Activated CD8-positive, alpha-beta memory T cell treated with anti-CD3 and anti-CD28 coated beads, Interleukin-2, amount 10 ng/mL, durations not matched to agents 7 days and 5 days (primary cell): ENCODE measurements at regions not wholly inside any gene's neighbourhood (a gene's known extent, or its start where the extent isn't known, plus 50 kb on each side); places are given as distances from the start of the nearest gene placed in this dataset.

Experiments
- ATAC-seq: fragments of 150-1000 bp; cut with Tn5 transposase; one replicate; pipeline ENCODE4 v1.10.0; 2021; ENCODE audit warnings: moderate library complexity
- CTCF ChIA-PET: fragments of 350-600 bp; sonication (Branson Sonifier 250); formaldehyde crosslinking; loops from one replicate; lab custom pipeline; 2021; ENCODE audit warnings: antibody characterized with exemption; lab: Charles Lee
- DNase-seq: peaks from one replicate; pipeline ENCODE4 v3.0.0-alpha.2; 2020
- H3K27ac Mint-ChIP-seq: one replicate; pipeline ENCODE4 v1.8.0; 2021; ENCODE audit warnings: mild to moderate bottlenecking, mixed read lengths
- H3K27me3 Mint-ChIP-seq: one replicate; pipeline ENCODE4 v1.8.0; 2021; ENCODE audit warnings: mixed read lengths
- H3K36me3 Mint-ChIP-seq: one replicate; pipeline ENCODE4 v1.8.0; 2021; ENCODE audit warnings: mild to moderate bottlenecking, mixed read lengths
- H3K4me1 Mint-ChIP-seq: one replicate; pipeline ENCODE4 v1.8.0; 2021; ENCODE audit warnings: mixed read lengths
- H3K4me3 Mint-ChIP-seq: one replicate; pipeline ENCODE4 v1.8.0; 2021; ENCODE audit warnings: mild to moderate bottlenecking, moderate library complexity, mixed read lengths
- H3K9me3 Mint-ChIP-seq: one replicate; pipeline ENCODE4 v1.8.0; 2022; ENCODE audit warnings: low read depth, mixed read lengths

DNA sequence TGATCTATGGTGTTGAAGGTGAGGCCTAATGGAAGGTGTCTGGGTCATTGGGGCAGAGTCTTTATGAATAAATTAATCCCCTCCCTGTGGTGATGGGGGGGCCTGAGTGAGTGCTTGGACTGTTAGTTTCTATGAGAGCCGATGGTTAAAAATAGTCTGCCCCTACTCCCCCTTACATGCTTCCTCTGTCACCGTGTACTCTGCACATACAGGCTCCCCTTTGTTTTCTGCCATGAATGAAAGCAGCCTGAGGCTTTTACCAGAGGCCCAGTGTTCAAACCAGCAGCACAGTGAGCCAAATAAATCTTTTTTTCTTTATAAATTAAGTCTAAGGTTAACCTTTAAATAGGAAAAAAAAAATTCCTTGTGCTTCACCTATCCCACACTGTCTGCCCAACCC lies 657.0 kb downstream of the AMY1C start:
- no peaks in the 10 kb centered on the region for H3K27me3 Mint-ChIP-seq
- DNase-seq (no peak), ATAC-seq (no peak)
- no peak overlapping the region for H3K4me3 Mint-ChIP-seq
- peaks cover 14% of the 10 kb centered on the region for H3K9me3 Mint-ChIP-seq
- no peak overlapping the region for H3K27ac Mint-ChIP-seq
- CTCF ChIA-PET: no interaction called here
- H3K4me1 Mint-ChIP-seq: no peaks in the 10 kb centered on the region
- no peaks in the 10 kb centered on the region for H3K36me3 Mint-ChIP-seq

DNA sequence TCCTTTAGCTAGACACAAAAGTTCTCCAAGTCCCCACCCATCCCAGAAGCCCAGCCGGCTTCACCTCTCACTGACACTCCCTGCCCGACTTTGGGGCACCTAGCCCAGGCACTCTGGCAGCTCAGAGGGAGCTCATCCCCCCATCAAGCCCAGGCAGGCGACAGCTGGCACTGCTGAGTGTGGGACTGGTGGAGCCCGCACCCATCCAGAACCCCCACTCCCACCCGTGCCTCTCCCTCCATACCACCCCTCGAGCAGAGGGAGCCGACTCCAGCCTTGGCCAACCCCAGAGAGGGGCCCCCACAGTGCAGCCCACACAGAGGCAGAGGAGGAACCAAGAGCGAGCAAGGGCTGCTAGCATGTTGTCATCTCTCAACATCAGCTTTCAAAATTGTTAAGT lies 658.6 kb downstream of the AMY1C start:
- ATAC-seq (no peak), DNase-seq (no peak)
- Mint-ChIP-seq H3K36me3 (no peaks in the 10 kb centered on the region), H3K4me1 (no peaks in the 10 kb centered on the region), H3K27me3 (no peaks in the 10 kb centered on the region), H3K9me3 (peaks cover 10% of the 10 kb centered on the region), H3K4me3 (no peak overlapping the region), H3K27ac (no peak overlapping the region)
- CTCF ChIA-PET: no interaction called here

DNA sequence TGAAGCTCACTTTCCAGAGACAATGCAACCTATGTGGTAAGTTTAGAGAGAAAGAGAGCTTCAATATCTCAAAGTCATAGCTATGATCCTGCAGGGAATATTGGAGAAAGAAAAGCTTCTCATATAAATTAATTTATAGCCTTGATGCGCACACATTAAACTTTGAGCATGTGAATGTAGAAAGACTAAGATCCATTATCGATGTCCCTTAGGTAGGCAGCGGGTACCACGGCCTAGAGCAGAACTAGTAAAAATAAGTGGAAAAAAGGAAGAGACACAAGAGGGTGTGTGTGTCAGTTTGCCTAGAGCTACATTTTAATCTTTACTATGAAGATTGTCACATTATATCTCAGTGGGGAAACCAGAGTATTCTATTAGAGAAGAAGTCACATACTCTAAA lies 685.6 kb downstream of the AMY1C start:
- ATAC-seq: no peak
- Mint-ChIP-seq H3K9me3 (no peaks in the 10 kb centered on the region), H3K27ac (no peak overlapping the region), H3K4me1 (no peaks in the 10 kb centered on the region), H3K4me3 (no peak overlapping the region), H3K36me3 (no peaks in the 10 kb centered on the region), H3K27me3 (no peaks in the 10 kb centered on the region)
- CTCF ChIA-PET: no interaction called here
- no peak for DNase-seq

DNA sequence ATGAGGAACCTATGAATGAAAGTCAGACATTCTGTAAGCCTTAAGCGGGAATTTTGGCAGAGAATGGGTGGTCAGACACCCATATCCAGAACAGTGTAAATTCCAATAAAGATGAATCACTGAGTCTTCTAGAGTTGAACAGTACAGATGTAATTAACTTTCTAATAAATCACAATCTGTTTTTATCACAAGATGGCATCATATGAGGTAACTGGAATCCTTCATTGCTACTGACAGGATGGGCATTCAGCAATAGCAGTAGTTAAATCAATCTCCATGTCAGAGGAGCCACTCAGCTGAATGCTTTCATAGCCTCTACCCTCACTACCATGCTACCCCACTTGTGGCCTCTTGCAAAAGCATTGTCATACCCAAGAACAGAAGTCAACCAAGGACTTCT lies 690.3 kb downstream of the AMY1C start:
- ATAC-seq: no peak

DNA sequence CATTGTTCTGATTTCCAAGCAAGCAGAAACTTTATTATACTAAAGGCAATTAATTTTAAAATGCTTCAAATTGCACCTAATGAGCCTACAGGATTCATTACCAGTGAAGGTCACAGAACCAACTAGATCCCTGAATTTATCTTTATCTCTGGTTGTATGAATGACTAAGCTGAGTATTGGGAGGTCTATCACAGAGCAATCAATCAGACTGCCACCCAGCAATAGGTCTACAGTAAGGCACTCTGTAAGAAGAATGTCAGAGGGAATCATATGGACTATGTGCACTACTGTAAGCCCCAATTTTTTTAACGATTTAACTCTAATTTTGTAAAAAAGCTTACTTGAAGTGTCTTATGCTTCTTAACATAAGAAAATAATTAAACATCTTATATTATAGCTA lies 707.0 kb downstream of the AMY1C start:
- CTCF ChIA-PET: no interaction called here
- H3K4me3 Mint-ChIP-seq: no peak overlapping the region
- H3K27me3 Mint-ChIP-seq: no peaks in the 10 kb centered on the region
- H3K36me3 Mint-ChIP-seq: no peaks in the 10 kb centered on the region
- ATAC-seq (no peak), DNase-seq (no peak)
- no peak overlapping the region for H3K27ac Mint-ChIP-seq
- H3K4me1 Mint-ChIP-seq: no peaks in the 10 kb centered on the region
- H3K9me3 Mint-ChIP-seq: peaks cover 16% of the 10 kb centered on the region

More for the DNA sequence above, 690.3 kb downstream of the AMY1C start:
- H3K27ac Mint-ChIP-seq: no peak overlapping the region
- CTCF ChIA-PET: no interaction called here
- H3K4me3 Mint-ChIP-seq: no peak overlapping the region
- H3K9me3 Mint-ChIP-seq: peaks cover 4% of the 10 kb centered on the region
- H3K27me3 Mint-ChIP-seq: no peaks in the 10 kb centered on the region
- no peaks in the 10 kb centered on the region for H3K36me3 Mint-ChIP-seq
- no peak for DNase-seq
- no peaks in the 10 kb centered on the region for H3K4me1 Mint-ChIP-seq

DNA sequence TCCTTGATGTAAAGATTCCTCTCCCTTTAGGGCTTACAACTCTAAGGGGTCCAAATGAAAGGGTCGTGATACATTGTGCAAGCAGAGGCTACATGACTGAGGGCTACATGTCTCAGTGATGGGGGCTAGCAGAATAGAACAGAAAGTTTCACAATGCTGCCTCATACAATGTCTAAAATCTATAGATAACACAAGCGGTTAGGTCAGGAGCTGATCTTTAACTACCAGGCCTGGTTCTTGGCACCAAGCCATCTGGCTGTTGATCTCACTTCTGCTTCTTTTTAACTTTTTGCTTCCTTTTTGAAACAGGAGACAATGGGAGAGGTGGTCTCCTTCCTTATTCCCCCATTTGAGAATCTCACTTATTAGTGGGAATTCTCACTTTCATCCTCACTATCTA lies 710.2 kb downstream of the AMY1C start:
- DNase-seq (no peak), ATAC-seq (no peak)
- CTCF ChIA-PET: no interaction called here
- H3K27me3 Mint-ChIP-seq: no peaks in the 10 kb centered on the region
- no peaks in the 10 kb centered on the region for H3K36me3 Mint-ChIP-seq
- H3K4me3 Mint-ChIP-seq: no peak overlapping the region
- no peak overlapping the region for H3K27ac Mint-ChIP-seq
- peaks cover 19% of the 10 kb centered on the region for H3K9me3 Mint-ChIP-seq
- no peaks in the 10 kb centered on the region for H3K4me1 Mint-ChIP-seq

DNA sequence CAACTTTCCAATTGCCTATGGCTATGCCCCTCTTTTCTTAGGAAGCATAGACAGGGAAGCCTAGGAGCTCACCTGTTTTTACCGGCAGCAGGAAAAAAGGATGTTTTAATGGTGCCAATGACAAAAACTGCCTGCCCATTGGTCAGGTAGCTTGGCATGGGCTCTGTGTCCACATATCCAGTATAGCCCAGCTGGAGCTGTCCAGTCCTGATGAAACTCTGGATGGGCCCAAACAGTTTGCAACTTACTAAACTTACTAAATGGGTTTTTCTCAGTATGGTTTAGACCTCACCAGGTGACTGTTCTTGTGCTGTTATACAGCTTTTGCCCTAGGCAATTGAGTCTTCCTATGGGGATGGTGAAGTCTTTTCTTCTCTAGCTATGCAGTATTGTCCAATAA lies 711.2 kb downstream of the AMY1C start:
- peaks cover 19% of the 10 kb centered on the region for H3K9me3 Mint-ChIP-seq
- no peaks in the 10 kb centered on the region for H3K27me3 Mint-ChIP-seq
- H3K4me3 Mint-ChIP-seq: no peak overlapping the region
- H3K36me3 Mint-ChIP-seq: no peaks in the 10 kb centered on the region
- CTCF ChIA-PET: no interaction called here
- DNase-seq: no peak
- no peaks in the 10 kb centered on the region for H3K4me1 Mint-ChIP-seq
- no peak overlapping the region for H3K27ac Mint-ChIP-seq
- ATAC-seq: no peak

DNA sequence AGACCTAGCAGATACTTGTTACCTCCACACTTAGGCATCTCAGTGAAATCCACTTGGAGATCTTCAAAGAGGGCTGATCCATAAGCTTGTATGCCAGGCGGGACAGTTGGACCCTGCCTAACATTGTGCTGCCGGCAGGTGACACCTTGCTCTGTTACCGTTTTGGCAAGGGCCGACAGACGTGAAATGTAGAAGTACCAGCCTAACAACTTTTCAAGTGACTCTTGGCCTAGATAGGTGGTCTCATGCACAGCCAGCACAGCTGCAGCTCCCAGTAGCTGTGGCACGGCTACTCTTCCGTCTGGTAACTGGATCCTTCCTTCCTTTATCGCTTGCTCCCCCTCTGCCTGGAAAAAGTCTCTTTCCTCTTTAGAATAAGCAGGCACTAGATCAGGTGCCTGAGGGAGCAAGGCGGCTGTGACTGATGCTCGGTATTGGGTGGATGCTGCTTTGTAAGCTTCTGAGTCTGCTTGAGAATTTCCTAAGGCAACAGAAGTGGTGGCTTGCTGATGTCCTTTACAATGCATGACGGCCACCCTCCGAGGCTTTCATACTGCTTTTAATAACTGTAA lies 713.5 kb downstream of the AMY1C start:
- DNase-seq: no peak
- H3K27me3 Mint-ChIP-seq: no peaks in the 10 kb centered on the region
- CTCF ChIA-PET: no interaction called here
- H3K9me3 Mint-ChIP-seq: peaks cover 28% of the 10 kb centered on the region
- no peak overlapping the region for H3K27ac Mint-ChIP-seq
- no peak for ATAC-seq
- peaks cover 7% of the 10 kb centered on the region for H3K4me1 Mint-ChIP-seq
- H3K4me3 Mint-ChIP-seq: no peak overlapping the region
- no peaks in the 10 kb centered on the region for H3K36me3 Mint-ChIP-seq

DNA sequence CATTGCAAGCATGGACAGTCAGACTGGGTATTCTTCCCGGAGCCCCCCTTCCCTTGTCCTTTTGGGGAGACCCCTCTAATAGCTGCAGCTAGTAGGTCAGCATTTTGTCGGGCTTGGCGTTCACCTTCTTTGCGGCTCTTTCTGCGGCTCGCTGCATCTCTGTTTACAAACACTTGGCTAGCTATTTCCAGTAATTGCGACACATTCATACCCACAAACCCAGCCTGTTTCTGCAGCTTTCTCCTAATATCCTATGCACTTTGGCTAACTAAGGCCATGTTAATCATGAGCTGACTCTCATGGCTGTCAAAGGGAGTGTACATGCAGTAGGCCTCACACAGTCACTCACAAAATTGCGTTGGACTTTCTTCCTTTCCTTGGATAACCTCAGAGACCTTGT lies 716.4 kb downstream of the AMY1C start:
- ATAC-seq: no peak
- H3K27me3 Mint-ChIP-seq: no peaks in the 10 kb centered on the region
- peaks cover 15% of the 10 kb centered on the region for H3K9me3 Mint-ChIP-seq
- no peak overlapping the region for H3K27ac Mint-ChIP-seq
- H3K4me3 Mint-ChIP-seq: no peak overlapping the region
- peaks cover 7% of the 10 kb centered on the region for H3K4me1 Mint-ChIP-seq
- H3K36me3 Mint-ChIP-seq: no peaks in the 10 kb centered on the region
- CTCF ChIA-PET: interaction anchor here (0.9 kb wide), 1 partner anchor 556 kb away, joined by 3 read pairs; no protein-coding TSS in a partner anchor
- DNase-seq: no peak

DNA sequence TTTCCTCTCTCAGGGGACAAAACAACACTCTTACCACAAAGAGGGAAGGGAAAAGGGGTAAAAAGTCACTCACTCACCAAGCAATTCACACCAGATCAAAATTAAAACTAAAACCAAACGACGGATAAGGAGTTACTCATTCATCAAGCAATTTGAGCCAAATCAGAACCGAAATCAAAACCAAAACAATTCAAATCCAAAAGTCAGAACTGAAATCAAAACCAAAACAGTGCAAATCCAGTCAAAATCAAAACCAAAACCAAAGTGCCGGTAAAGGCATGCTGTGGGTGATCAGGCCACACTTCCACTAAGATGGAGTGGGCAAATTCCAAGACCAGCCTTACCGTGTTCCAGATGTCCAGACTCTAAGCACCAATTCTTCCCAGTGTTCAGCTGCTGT lies 717.9 kb downstream of the AMY1C start:
- peaks cover 7% of the 10 kb centered on the region for H3K4me1 Mint-ChIP-seq
- no peaks in the 10 kb centered on the region for H3K27me3 Mint-ChIP-seq
- ATAC-seq (peak; percentile 12), DNase-seq (no peak)
- H3K9me3 Mint-ChIP-seq: peaks cover 15% of the 10 kb centered on the region
- peak overlapping the region; percentile 63 for H3K27ac Mint-ChIP-seq
- CTCF ChIA-PET: no interaction called here
- peak overlapping the region; percentile 24 for H3K4me3 Mint-ChIP-seq
- no peaks in the 10 kb centered on the region for H3K36me3 Mint-ChIP-seq

DNA sequence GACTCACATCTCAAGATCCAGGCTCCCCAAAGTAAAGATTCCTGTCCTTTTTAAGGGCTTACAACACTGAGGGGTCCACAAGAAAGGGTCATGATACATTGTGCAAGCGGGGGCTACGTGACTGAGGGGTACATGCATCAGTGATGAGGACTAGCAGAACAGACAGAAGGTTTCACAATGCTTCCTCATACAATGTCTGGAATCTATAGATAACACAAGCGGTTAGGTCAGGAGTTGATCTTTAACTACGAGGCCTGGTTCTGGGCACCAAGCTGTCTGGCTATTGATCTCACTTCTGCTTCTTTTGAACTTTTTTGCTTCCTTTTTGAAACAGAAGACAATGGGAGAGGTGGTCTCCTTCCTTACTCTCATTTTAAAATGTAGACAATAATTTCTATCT lies 718.6 kb downstream of the AMY1C start:
- H3K4me3 Mint-ChIP-seq: no peak overlapping the region
- DNase-seq (no peak), ATAC-seq (no peak)
- CTCF ChIA-PET: no interaction called here
- peaks cover 12% of the 10 kb centered on the region for H3K9me3 Mint-ChIP-seq
- no peaks in the 10 kb centered on the region for H3K27me3 Mint-ChIP-seq
- no peaks in the 10 kb centered on the region for H3K36me3 Mint-ChIP-seq
- H3K4me1 Mint-ChIP-seq: peaks cover 7% of the 10 kb centered on the region
- H3K27ac Mint-ChIP-seq: no peak overlapping the region

DNA sequence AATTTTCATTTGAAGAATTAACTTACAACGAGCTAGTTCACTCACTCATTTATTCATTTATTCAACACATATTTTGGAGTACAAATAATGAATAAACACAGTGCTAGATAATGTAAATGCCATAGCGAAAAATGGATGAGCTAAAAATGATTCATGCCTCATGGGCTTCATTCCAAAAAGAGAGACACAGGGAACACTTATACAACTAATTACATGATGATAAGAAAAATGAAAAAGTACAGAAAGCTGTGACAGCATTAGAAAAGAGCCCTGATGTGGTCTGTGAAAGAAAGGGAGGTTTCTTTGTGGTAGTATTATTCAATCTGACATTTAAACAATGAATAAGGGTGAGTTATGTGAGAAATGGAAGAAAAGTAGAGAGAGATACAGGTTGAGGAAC lies 726.4 kb downstream of the AMY1C start:
- Mint-ChIP-seq H3K36me3 (no peaks in the 10 kb centered on the region), H3K4me1 (no peaks in the 10 kb centered on the region), H3K27me3 (no peaks in the 10 kb centered on the region), H3K4me3 (no peak overlapping the region), H3K27ac (no peak overlapping the region), H3K9me3 (peaks cover 4% of the 10 kb centered on the region)
- ATAC-seq: no peak
- DNase-seq: no peak
- CTCF ChIA-PET: no interaction called here

DNA sequence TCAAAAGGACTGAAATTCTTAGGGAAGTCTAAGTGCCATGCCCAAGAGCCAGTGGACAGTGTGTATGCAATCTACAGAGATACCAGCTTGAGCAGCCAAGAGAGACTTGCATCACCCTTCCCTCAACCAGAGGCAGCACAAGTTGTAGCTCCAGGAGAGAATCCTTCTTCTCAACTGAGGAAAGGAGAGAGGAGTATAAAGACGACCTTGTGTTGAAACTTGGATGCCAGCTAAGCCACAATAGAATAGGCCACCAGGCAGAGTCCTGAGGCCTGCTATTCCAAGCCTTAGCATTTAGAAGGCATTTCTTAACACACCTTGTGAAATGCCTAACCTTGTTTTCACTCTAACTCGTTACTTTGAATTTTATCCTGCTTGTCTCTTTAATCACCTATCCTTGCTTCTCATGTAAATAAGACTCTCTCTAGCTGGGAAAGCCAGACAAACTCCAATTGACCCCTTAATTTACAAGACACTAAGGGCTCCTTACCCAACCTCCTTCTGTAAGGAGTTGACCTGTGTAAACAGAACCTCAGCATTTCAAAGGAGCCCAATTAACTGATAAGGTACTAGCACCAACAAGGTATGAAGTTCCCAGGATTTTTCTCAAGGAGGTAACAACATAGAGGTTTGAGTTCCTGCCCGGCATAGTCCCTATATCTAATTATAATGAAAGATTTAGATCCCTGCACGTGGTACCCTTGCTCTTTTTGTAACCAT lies 738.8 kb downstream of the AMY1C start:
- CTCF ChIA-PET: no interaction called here
- no peaks in the 10 kb centered on the region for H3K36me3 Mint-ChIP-seq
- H3K9me3 Mint-ChIP-seq: peaks cover 2% of the 10 kb centered on the region
- DNase-seq (no peak), ATAC-seq (no peak)
- no peak overlapping the region for H3K27ac Mint-ChIP-seq
- H3K4me1 Mint-ChIP-seq: no peaks in the 10 kb centered on the region
- H3K4me3 Mint-ChIP-seq: no peak overlapping the region
- no peaks in the 10 kb centered on the region for H3K27me3 Mint-ChIP-seq

DNA sequence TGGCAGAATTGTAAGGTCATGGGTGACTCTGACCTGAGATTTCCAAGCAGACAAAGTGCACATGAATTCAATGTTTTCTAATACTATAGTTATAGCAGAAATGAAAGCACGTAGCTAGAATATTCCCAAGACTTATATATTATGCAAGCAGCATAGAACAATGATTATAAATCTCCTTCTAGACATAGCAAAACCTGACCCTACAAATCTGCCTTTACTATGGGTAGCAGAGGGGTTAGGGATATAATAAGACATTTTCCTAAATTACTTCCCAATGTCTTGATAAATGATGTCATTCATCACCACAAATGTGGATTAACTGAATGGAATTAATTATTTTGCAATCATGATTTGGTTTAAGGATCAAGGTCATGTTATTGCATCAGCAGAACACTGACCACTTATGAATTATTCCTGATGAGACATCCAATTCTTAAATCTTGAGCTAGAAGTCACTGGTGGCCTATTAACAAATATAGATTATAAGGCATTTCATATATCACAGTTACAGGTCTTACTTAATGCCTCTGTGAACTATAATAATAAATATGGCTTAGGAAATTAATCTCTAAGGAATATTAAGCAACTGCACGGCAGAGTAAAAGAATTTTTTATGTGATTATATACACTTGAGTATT lies 776.6 kb downstream of the AMY1C start:
- ATAC-seq (no peak), DNase-seq (no peak)
- no peak overlapping the region for H3K4me3 Mint-ChIP-seq
- CTCF ChIA-PET: no interaction called here
- no peak overlapping the region for H3K27ac Mint-ChIP-seq
- H3K4me1 Mint-ChIP-seq: no peaks in the 10 kb centered on the region
- no peaks in the 10 kb centered on the region for H3K27me3 Mint-ChIP-seq
- no peaks in the 10 kb centered on the region for H3K36me3 Mint-ChIP-seq
- peaks cover 6% of the 10 kb centered on the region for H3K9me3 Mint-ChIP-seq
